NCI-H748 treated with DMSO at 0.1 percent for 48 hours (cell line): ENCODE measurements at regions not wholly inside any gene's neighbourhood (a gene's known extent, or its start where the extent isn't known, plus 50 kb on each side); places are given as distances from the start of the nearest gene placed in this dataset.
A peak's percentile ranks its signal among the peaks of the same experiment; 100 is the strongest.

Experiments
- DNase-seq: peaks from one replicate; lab custom pipeline; 2025; lab: John Stamatoyannopoulos, UW

- DNase-seq, result no peak
These were observed 556.0 kb upstream of the CPEB2 start for GRCh38 chr4:14446311-14446710.

DNA sequence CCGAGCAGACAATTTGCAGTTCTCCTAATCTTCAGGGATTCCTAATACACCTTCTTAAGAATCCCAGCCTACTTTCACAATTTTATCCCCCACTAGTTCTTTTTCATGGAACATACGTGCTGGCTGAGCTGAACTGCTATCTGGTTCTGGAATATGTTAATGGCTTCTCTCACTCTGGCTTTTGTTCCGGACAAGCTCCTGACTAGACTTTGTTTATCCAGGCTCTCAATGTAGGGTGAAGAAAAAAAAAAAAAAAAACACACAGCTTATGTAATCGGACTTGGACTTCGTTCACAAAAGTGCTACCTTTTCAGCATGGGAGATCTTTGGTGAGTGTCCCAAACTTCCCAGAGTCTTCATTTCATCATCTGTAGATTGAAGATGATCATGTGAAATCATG lies 555.4 kb upstream of the CPEB2 start:
- DNase-seq, result no peak

DNA sequence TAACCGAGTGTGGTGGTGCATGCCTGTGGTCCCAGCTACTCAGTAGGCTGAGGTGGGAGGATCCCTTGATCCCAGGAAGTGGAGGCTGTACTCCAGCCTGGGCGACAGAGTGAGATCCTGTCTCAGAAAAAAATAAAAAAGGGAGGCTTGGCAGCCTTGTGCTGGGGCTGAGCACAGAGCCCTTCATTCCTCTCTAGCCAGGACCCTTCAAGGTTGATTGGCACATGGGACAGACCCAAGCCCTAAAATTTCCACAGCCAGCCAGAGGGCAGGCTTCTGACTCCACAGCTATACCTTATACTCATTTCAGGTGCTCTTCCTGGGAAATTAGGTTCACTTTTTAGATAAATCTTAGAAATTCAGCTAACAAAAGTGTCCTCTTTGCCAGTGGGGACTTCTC lies 553.0 kb upstream of the CPEB2 start:
- no peak for DNase-seq

DNA sequence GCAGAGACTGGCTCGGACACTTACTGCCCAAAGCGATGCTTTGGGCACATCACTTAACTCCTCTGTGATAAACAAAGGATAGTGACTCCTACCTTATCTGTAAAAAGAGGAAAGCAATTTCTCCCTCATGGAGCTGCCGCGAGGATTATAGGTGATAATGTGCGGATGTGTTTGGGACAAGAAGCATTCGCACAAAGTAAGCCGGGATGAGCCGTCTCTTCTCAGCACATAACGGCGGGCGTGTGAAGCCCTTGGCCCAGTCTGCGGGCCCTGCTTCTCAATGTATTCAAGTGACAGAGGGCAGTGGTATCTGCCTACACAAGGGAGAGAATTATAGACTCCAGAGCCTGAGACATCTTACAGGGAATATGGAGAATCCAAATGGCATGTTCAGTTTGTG lies 550.3 kb upstream of the CPEB2 start:
- DNase-seq, result no peak

DNA sequence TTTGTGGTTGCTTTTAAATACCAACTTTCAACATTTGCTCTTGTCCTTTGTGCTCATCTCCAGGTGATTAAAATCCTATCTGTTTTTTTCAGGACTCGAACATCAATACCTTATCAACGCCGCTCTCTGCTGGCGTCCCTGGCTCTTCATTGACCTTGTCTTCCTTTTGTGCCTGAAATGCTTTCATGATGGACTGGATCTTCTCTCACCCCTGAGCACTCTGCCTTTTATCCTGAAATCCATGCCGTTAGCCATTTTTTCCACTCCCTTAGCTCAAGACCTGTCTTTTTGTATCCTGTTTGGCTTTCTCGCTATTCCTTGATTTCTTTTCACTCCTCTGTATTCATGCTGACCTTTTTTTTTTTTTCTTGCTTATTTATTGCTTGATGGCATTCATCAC lies 549.5 kb upstream of the CPEB2 start:
- no peak for DNase-seq

DNA sequence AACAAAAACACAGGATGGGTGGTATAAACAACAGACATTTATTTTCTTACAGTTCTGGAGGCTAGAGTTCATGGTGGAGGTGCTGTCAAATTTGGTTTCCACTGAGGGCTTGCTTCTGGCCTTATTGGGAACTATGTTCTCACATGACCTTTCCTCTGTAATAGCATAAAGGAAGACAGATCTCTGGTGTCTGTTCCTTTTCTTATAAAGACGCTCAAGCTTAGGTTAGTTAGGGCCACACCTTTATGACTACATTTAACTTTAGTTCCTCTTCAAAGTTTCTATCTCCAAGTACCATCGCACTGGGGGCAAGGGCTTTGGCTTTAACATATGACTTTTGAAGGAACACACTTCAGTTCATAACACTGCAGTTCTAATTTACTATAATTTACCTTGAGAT lies 543.8 kb upstream of the CPEB2 start:
- no peak for DNase-seq

DNA sequence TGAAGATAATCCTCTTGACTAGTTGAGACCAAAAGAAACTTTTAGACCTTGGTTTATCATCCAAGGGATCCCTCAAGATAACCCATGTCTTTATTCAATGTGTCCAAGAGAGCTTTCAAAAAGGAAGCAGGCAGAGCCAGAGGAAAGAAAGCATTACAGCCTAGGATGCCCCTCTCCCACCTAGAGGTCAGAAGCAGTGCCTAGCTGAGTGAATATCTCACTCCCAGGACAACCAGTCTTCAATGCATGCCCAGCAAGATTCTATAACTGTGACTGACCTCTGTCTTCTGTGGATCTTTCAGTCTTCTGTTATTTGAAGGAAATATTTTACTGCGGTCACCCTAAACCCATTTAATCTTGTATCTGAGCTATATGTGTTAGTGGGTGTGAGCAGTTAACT lies 537.2 kb upstream of the CPEB2 start:
- DNase-seq, result no peak

- no peak for DNase-seq
These were observed 536.8 kb upstream of the CPEB2 start for GRCh38 chr4:14465507-14465906.

- DNase-seq, result peak; percentile 11
These were observed 523.8 kb upstream of the CPEB2 start for GRCh38 chr4:14478504-14478903.

GRCh38 chr4:14496408-14496807 lies 505.9 kb upstream of the CPEB2 start:
- no peak for DNase-seq

GRCh38 chr4:14496969-14497368 lies 505.3 kb upstream of the CPEB2 start:
- no peak for DNase-seq

DNA sequence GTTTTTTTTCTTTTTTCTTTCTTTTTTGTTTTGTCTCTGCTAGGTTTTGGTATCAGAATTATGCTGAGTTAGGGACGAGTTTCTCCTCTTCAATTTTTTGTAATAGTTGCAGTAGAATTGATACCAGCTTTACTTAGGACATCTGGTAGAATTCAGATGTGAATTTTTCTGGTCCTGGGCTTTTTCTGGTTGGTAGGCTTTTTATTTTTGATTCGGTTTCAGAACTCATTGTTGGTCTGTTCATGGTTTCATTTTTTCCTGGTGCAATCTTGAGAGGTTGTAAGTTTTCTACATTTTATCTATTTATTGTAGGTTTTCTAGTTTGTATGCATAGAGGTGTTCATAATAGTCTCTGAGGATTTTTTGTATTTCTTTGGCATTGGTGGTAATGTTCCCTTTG lies 498.1 kb upstream of the CPEB2 start:
- DNase-seq, result no peak

DNA sequence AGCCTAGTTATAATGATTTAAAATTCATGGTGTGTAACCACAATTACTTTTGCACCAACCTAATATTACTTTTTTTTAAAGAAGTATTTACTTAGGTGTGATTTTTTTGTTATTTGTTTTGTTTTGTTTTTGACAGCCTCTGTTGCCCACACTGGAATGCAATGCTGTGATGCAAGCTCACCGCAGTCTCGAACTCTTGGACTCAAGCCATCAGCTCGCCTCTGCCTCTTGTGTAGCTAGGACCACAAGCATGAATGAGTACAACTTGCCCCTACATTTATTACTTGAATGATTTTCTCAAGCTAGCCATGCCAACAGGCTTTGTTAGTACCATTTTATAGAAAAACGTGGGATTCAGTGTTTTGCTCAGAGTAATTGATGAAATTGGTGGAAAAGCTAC lies 488.8 kb upstream of the CPEB2 start:
- DNase-seq, result no peak

- DNase-seq, result no peak
These were observed 486.7 kb upstream of the CPEB2 start for GRCh38 chr4:14515556-14515955.

GRCh38 chr4:14518136-14518535 lies 484.1 kb upstream of the CPEB2 start:
- DNase-seq, result no peak

GRCh38 chr4:14520171-14520570 lies 482.1 kb upstream of the CPEB2 start:
- DNase-seq, result no peak

DNA sequence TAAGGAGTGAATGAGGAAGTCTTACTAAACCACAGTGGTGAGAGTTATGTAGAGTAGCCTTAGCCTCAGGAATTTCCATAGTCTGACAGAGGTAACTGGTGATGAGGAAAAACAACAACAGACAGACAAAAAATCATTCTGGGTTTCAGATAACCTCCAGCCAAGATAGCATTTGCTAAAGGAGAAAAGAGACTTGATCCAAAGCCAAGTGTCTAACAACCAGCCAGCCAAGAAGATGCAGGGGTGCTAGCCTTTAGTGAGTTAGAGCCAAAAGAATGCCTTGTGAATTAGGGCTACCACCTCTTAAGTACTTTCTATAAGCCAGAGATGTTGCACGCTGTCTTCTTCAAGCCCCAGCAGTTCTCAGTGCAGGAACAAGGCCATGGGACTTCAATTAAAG lies 478.0 kb upstream of the CPEB2 start:
- DNase-seq, result no peak

DNA sequence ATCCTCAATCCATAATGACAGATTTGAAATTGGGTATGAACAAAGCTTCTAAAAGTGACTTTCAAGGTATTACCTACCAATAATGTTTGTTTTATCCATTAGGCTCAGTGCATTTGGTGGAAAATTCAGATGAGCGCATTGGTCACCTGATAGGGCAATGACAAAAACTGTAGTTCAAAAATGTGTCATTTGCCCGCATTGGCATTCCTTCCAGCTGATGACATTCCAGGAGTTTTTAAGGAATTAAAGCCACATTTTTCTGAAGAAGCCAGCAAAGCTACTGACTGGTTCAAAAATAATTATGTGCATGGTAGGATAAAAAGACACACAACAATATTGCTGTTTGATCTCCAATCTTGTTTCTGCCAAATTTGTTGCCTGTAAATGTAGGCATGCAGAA lies 473.4 kb upstream of the CPEB2 start:
- no peak for DNase-seq

GRCh38 chr4:14529653-14530052 lies 472.6 kb upstream of the CPEB2 start:
- DNase-seq, result no peak

- DNase-seq, result no peak
These were observed 469.8 kb upstream of the CPEB2 start for GRCh38 chr4:14532436-14532835.

- DNase-seq, result no peak
These were observed 463.0 kb upstream of the CPEB2 start for GRCh38 chr4:14539246-14539645.

DNA sequence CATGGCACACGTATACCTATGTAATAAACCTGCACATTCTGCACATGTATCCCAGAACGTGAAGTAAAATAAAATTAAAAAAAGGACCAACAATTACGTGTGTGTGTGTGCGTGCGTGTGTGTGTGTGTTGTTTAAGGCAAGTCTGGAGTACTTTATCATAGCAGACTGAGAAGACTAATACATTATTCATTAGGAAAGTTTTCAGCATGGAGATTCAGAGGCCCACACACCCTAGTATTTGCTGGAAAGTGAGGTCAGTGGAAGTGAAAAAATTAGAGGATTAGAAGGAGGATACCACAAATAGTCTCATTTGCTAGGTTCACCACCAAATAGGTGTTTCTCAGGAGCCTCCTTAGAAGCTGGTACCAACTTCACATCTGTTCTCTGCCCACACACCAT lies 457.1 kb upstream of the CPEB2 start:
- DNase-seq, result no peak

GRCh38 chr4:14545807-14546206 lies 456.5 kb upstream of the CPEB2 start:
- DNase-seq, result no peak

- no peak for DNase-seq
These were observed 450.2 kb upstream of the CPEB2 start for GRCh38 chr4:14552119-14552518.

DNA sequence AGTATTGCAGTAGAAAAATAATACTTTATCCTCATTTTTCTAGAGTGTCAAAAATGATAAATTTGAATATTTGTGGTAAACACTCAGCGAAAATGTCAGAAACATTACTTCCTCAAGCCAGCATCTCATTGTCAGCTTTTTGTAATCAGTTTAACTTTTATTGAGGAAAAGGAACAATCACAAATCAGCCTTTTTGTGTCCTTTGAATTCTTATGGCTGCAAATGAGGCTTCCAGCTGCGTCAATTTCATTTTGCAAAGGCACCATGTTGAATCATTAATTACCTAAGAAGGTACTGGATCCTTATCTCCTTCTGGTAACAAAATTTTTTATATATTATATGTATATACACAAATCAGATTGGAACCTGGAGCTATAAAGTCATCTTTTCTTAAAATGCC lies 442.6 kb upstream of the CPEB2 start:
- no peak for DNase-seq
